B cell (primary cell): ENCODE measurements at regions not wholly inside any gene's neighbourhood (a gene's known extent, or its start where the extent isn't known, plus 50 kb on each side); places are given as distances from the start of the nearest gene placed in this dataset.

Experiments
- ATAC-seq: fragments of 200-7000 bp; cut with Tn5 transposase; one replicate; pipeline ENCODE4 v1.10.0; 2021; ENCODE audit warnings: low read depth, mild to moderate bottlenecking, moderate number of reproducible peaks, moderate library complexity
- CTCF ChIA-PET: fragments of 350-600 bp; sonication (Branson Sonifier 250); formaldehyde crosslinking; loops from one replicate; lab custom pipeline; 2021; ENCODE audit warnings: antibody characterized with exemption, inconsistent platforms; lab: Charles Lee
- POLR2A ChIA-PET: fragments of 350-600 bp; sonication (Branson Sonifier 250); formaldehyde crosslinking; loops from one replicate; lab custom pipeline; 2021; ENCODE audit warnings: antibody characterized with exemption; lab: Charles Lee
- DNase-seq: peaks from one replicate; pipeline ENCODE4 v3.0.0; 2013
- H2AFZ ChIP-seq: 2 replicates; pipeline ENCODE4 v1.6.1; 2012; ENCODE audit warnings: mild to moderate bottlenecking, low read depth, low read length; ENCODE audit not compliant: insufficient read depth, poor library complexity, severe bottlenecking
- H3K27ac ChIP-seq, 2 donors: 1 replicate in 1 of 2; 2 replicates in 1 of 2; pipeline ENCODE4 v1.5.1; 2012 to 2013; ENCODE audit warnings: low read length in 2 of 2, mild to moderate bottlenecking in 2 of 2, moderate library complexity in 1 of 2
- H3K27me3 ChIP-seq, 4 experiments: fragments of 200-600 bp in 1 of 4; sonication (generic) in 1 of 4; replicated peaks in 1 of 4; 1 replicate in 2 of 4; 2 replicates in 2 of 4; pipeline versions ENCODE4 v1.6.1 to v1.7.0; 2013 to 2016; ENCODE audit warnings: low read length in 3 of 4, mild to moderate bottlenecking in 2 of 4, mixed read lengths in 1 of 4, moderate library complexity in 1 of 4; ENCODE audit not compliant: insufficient read depth in 4 of 4, control insufficient read depth in 3 of 4; ENCODE audit errors: control extremely low read depth in 1 of 4
- H3K36me3 ChIP-seq, 2 experiments: replicated peaks in 1 of 2; 1 replicate in 1 of 2; 2 replicates in 1 of 2; pipeline versions ENCODE4 v1.6.1 to v1.7.1; 2013; ENCODE audit warnings: low read length in 1 of 2; ENCODE audit not compliant: insufficient read depth in 2 of 2, control insufficient read depth in 1 of 2; ENCODE audit errors: control extremely low read depth in 1 of 2, extremely low read depth in 1 of 2
- H3K4me1 ChIP-seq, 2 donors: fragments of 200-600 bp in 1 of 2; sonication (generic) in 1 of 2; 1 replicate in 1 of 2; 2 replicates in 1 of 2; pipeline versions ENCODE4 v1.5.1 to v1.6.1; 2013 to 2017; ENCODE audit warnings: low read length in 2 of 2; ENCODE audit not compliant: control insufficient read depth in 2 of 2, insufficient read depth in 2 of 2
- H3K4me2 ChIP-seq: replicated peaks from 2 replicates; pipeline ENCODE3; 2012; ENCODE audit warnings: mild to moderate bottlenecking, low read depth, low read length; ENCODE audit not compliant: poor library complexity, severe bottlenecking
- H3K4me3 ChIP-seq, 5 experiments: fragments of 200-600 bp in 1 of 5; sonication (generic) in 1 of 5; 1 replicate in 3 of 5; 2 replicates in 2 of 5; pipeline versions ENCODE4 v1.5.1 to v1.7.0; 2011 to 2016; ENCODE audit warnings: low read length in 4 of 5, mild to moderate bottlenecking in 4 of 5, low read depth in 2 of 5, control low read depth in 1 of 5, moderate library complexity in 1 of 5; ENCODE audit not compliant: insufficient read depth in 1 of 5; ENCODE audit errors: control extremely low read depth in 1 of 5, extremely low read depth in 1 of 5
- H3K79me2 ChIP-seq: fragments of 200-600 bp; sonication (generic); one replicate; pipeline ENCODE4 v1.6.0; 2016; ENCODE audit warnings: low read length; ENCODE audit not compliant: control insufficient read depth, insufficient read depth
- H3K9ac ChIP-seq: fragments of 200-600 bp; sonication (generic); 2 replicates; pipeline ENCODE4 v1.6.1; 2017; ENCODE audit warnings: mild to moderate bottlenecking, low read length, moderate library complexity
- H3K9me3 ChIP-seq, 3 donors: one replicate each; pipeline versions ENCODE4 v1.6.1 to v1.7.1; 2013; ENCODE audit warnings: low read length in 2 of 3; ENCODE audit not compliant: control insufficient read depth in 2 of 3, insufficient read depth in 1 of 3; ENCODE audit errors: control extremely low read depth in 1 of 3
- H4K20me1 ChIP-seq: 2 replicates; pipeline ENCODE4 v1.6.0; 2012; ENCODE audit warnings: mild to moderate bottlenecking, low read length; ENCODE audit not compliant: insufficient read depth, control insufficient read depth, poor library complexity, severe bottlenecking
- H3K27ac Mint-ChIP-seq: one replicate; pipeline ENCODE4 v1.8.0; 2021; ENCODE audit warnings: mixed read lengths
- H3K27me3 Mint-ChIP-seq: one replicate; pipeline ENCODE4 v1.8.0; 2021; ENCODE audit warnings: mixed read lengths
- H3K4me1 Mint-ChIP-seq: one replicate; pipeline ENCODE4 v1.8.0; 2021; ENCODE audit warnings: mixed read lengths
- H3K4me3 Mint-ChIP-seq: one replicate; pipeline ENCODE4 v1.8.0; 2021; ENCODE audit warnings: mixed read lengths
- H3K9me3 Mint-ChIP-seq: one replicate; pipeline ENCODE4 v1.8.0; 2022; ENCODE audit warnings: mixed read lengths; ENCODE audit not compliant: insufficient read depth
- CTCF ChIP-seq: fragments of 200-600 bp; IDR thresholded peaks from one replicate; pipeline ENCODE4 v1.8.0; 2022; ENCODE audit warnings: antibody characterized with exemption, mild to moderate bottlenecking
- EZH2 ChIP-seq: IDR thresholded peaks from 2 replicates; pipeline ENCODE4 v1.6.1; 2012; ENCODE audit warnings: borderline replicate concordance, low read depth, mild to moderate bottlenecking, moderate library complexity, low read length; ENCODE audit not compliant: insufficient read depth, poor library complexity, severe bottlenecking
- WGBS: methylation state at CpG from one replicate; pipeline ENCODE4 v1.1.5; 2013; ENCODE audit warnings: missing lambda C conversion rate; ENCODE audit not compliant: insufficient coverage; 5-methylcytosine and 5-hydroxymethylcytosine counted together
- intact Hi-C: fragments of 100-400 bp; cut with micrococcal nuclease; formaldehyde crosslinking; loops from one replicate; pipeline ENCODE4 v1.10.0; 2022

- peak overlapping the region; percentile 39 for H3K27ac Mint-ChIP-seq
- ChIA-PET CTCF (interaction anchor here (0.5 to 20.8 kb wide), 17 partner anchors 11 to 1200 kb away, joined by 3 to 672 read pairs (median 4); partner anchors contain the start of gene IER5), POLR2A (interaction anchor here (0.6 to 1.6 kb wide), 3 partner anchors 48 to 522 kb away, joined by 3 to 7 read pairs (median 5); no protein-coding TSS in a partner anchor)
- Histone ChIP-seq H3K27ac (no peak overlapping the region), H3K4me2 (peak overlapping the region; percentile 63), H3K27me3 (no peaks in the 10 kb centered on the region), H2AFZ (peak overlapping the region; percentile 53), H3K9ac (no peak overlapping the region), H3K36me3 (no peaks in the 10 kb centered on the region), H3K4me1 (peaks cover 35 to 45% of the 10 kb centered on the region in 2 donors), H4K20me1 (no peaks in the 10 kb centered on the region), H3K4me3 (no peak overlapping the region), H3K79me2 (no peaks in the 10 kb centered on the region), H3K9me3 (no peaks in the 10 kb centered on the region)
- DNase-seq = peak; percentile 80
- no peaks in the 10 kb centered on the region for H3K9me3 Mint-ChIP-seq
- 12% methylated on average over 14 of the region's 16 CpGs for WGBS
- H3K4me3 Mint-ChIP-seq = peak overlapping the region; percentile 54
- TF ChIP-seq EZH2 = no peak
- peak; percentile 56 for TF ChIP-seq CTCF
- ATAC-seq = peak; percentile 87
- intact Hi-C loops = loop anchor here (1.0 to 5.0 kb wide), 3 partner anchors 11 to 636 kb away; no protein-coding TSS in a partner anchor
- H3K27me3 Mint-ChIP-seq = no peaks in the 10 kb centered on the region
- peaks cover 49% of the 10 kb centered on the region for H3K4me1 Mint-ChIP-seq
Measured at GRCh38 chr1:181152892-181153633, 64.6 kb downstream of the IER5 start.

DNA sequence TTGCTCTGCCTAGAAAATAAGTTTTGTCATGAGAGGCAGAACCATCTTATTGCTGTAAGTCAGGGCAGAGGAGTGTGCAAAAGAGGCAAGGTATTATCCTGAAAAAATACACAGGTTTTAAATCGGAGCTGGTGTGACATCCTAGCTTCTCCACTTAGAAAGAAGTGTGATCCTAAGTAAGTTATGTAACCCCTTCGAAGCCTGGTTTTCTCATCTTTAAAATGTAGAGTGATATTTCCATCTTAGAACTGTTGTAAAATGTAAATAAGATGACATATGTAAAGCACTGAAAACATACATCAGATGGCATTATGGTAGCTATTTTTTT lies 65.1 kb downstream of the IER5 start:
- no peaks in the 10 kb centered on the region for H4K20me1 ChIP-seq
- H3K4me2 ChIP-seq = peak overlapping the region; percentile 63
- no peak overlapping the region for H3K9ac ChIP-seq
- Mint-ChIP-seq H3K4me1 (peaks cover 45% of the 10 kb centered on the region), H3K9me3 (no peaks in the 10 kb centered on the region), H3K27ac (no peak overlapping the region), H3K4me3 (no peak overlapping the region), H3K27me3 (no peaks in the 10 kb centered on the region)
- peaks cover 33 to 42% of the 10 kb centered on the region in 2 donors for H3K4me1 ChIP-seq
- no peaks in the 10 kb centered on the region for H3K79me2 ChIP-seq
- ATAC-seq (no peak), DNase-seq (no peak)
- no peaks in the 10 kb centered on the region for H3K27me3 ChIP-seq
- H3K9me3 ChIP-seq = no peaks in the 10 kb centered on the region
- H3K4me3 ChIP-seq = no peak overlapping the region
- TF ChIP-seq EZH2 (no peak), CTCF (no peak)
- ChIA-PET POLR2A (interaction anchor here (1.1 kb wide), 1 partner anchor 522 kb away, joined by 5 read pairs; no protein-coding TSS in a partner anchor), CTCF (interaction anchor here (0.9 to 20.8 kb wide), 13 partner anchors 11 to 272 kb away, joined by 3 to 672 read pairs (median 4); partner anchors contain the start of gene IER5)
- WGBS = no CpG with 5 or more reads among the region's 2 CpGs
- no peak overlapping the region for H2AFZ ChIP-seq
- H3K36me3 ChIP-seq = no peaks in the 10 kb centered on the region
- no peak overlapping the region for H3K27ac ChIP-seq
- intact Hi-C loops = loop anchor here (1.0 to 5.0 kb wide), 3 partner anchors 11 to 636 kb away; no protein-coding TSS in a partner anchor
